ENCODE measurements at regions not wholly inside any gene's neighbourhood (a gene's known extent, or its start where the extent isn't known, plus 50 kb on each side); places are given as distances from the start of the nearest gene placed in this dataset.
"Not testable (repeated sequence)": the region's sequence is repeated elsewhere in the genome, so short reads cannot be mapped to it uniquely, and the experiment has no call there.

GRCh38 chr7:46751927-46752723 is 829.8 kb downstream of the TNS3 start:
- 81 to 84% methylated on average over 11 of the region's 11 CpGs for WGBS, 2 donors
- H3K4me1 ChIP-seq (ENCODE audit: control insufficient read depth in 2 of 2, insufficient read depth in 2 of 2, low read length in 1 of 2); H3K27me3 ChIP-seq (ENCODE audit: control insufficient read depth in 1 of 2, insufficient read depth in 2 of 2, low read length in 2 of 2); H3K36me3 ChIP-seq (ENCODE audit: control insufficient read depth in 2 of 2, insufficient read depth in 2 of 2, low read length in 1 of 2); H3K27ac ChIP-seq (ENCODE audit: low read depth in 2 of 2, low read length in 1 of 2); H3K9me3 ChIP-seq (ENCODE audit: control insufficient read depth in 2 of 2, insufficient read depth in 1 of 2, low read depth in 1 of 2, low read length in 1 of 2); H3K4me3 ChIP-seq (ENCODE audit: low read depth in 1 of 2, low read length in 2 of 2): not testable (repeated sequence)

DNA sequence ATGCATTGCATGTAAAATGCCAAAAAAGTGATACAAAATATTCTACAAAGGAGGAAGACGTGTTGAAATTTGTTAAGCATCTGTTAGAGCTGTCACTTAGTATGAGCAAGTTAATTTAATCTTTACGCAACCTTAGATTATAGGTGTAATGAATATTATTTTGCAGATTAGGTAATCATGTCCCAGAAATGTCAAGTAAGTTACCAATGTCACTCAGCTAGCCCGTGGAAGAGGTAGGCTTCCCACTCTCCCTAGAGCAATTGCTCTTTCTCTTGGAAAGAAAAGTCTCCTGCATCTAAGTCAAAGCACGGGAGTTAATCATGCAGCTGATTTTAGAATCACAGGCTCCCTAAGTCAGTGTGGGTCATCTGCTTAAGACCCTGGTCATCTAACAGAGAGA is 830.4 kb upstream of the IGFBP3 start:
- H3K9me3 ChIP-seq (ENCODE audit: control insufficient read depth in 2 of 2, insufficient read depth in 1 of 2, low read depth in 1 of 2, low read length in 1 of 2) = no peaks in the 10 kb centered on the region
- H3K27me3 ChIP-seq (ENCODE audit: control insufficient read depth in 1 of 2, insufficient read depth in 2 of 2, low read length in 2 of 2) = no peaks in the 10 kb centered on the region
- 87 to 90% methylated on average over 4 of the region's 4 CpGs for WGBS, 2 donors
- no peaks in the 10 kb centered on the region for H3K4me1 ChIP-seq (ENCODE audit: control insufficient read depth in 2 of 2, insufficient read depth in 2 of 2, low read length in 1 of 2)
- H3K27ac ChIP-seq (ENCODE audit: low read depth in 2 of 2, low read length in 1 of 2) = no peak overlapping the region
- H3K36me3 ChIP-seq (ENCODE audit: control insufficient read depth in 2 of 2, insufficient read depth in 2 of 2, low read length in 1 of 2) = no peaks in the 10 kb centered on the region
- H3K4me3 ChIP-seq (ENCODE audit: low read depth in 1 of 2, low read length in 2 of 2) = no peak overlapping the region

- Histone ChIP-seq H3K36me3 (ENCODE audit: control insufficient read depth in 2 of 2, insufficient read depth in 2 of 2, low read length in 1 of 2) (no peaks in the 10 kb centered on the region), H3K27ac (ENCODE audit: low read depth in 2 of 2, low read length in 1 of 2) (no peak overlapping the region), H3K4me1 (ENCODE audit: control insufficient read depth in 2 of 2, insufficient read depth in 2 of 2, low read length in 1 of 2) (no peaks in the 10 kb centered on the region), H3K9me3 (ENCODE audit: control insufficient read depth in 2 of 2, insufficient read depth in 1 of 2, low read depth in 1 of 2, low read length in 1 of 2) (no peaks in the 10 kb centered on the region), H3K27me3 (ENCODE audit: control insufficient read depth in 1 of 2, insufficient read depth in 2 of 2, low read length in 2 of 2) (no peaks in the 10 kb centered on the region), H3K4me3 (ENCODE audit: low read depth in 1 of 2, low read length in 2 of 2) (no peak overlapping the region)
- WGBS, 2 donors = 87 to 91% methylated on average over 4 of the region's 4 CpGs
Observed at GRCh38 chr7:46750321-46750865, 829.3 kb upstream of the IGFBP3 start.

- Histone ChIP-seq H3K27me3 (ENCODE audit: control insufficient read depth in 1 of 2, insufficient read depth in 2 of 2, low read length in 2 of 2) (no peaks in the 10 kb centered on the region), H3K4me1 (ENCODE audit: control insufficient read depth in 2 of 2, insufficient read depth in 2 of 2, low read length in 1 of 2) (no peaks in the 10 kb centered on the region), H3K27ac (ENCODE audit: low read depth in 2 of 2, low read length in 1 of 2) (no peak overlapping the region), H3K9me3 (ENCODE audit: control insufficient read depth in 2 of 2, insufficient read depth in 1 of 2, low read depth in 1 of 2, low read length in 1 of 2) (no peaks in the 10 kb centered on the region), H3K4me3 (ENCODE audit: low read depth in 1 of 2, low read length in 2 of 2) (no peak overlapping the region), H3K36me3 (ENCODE audit: control insufficient read depth in 2 of 2, insufficient read depth in 2 of 2, low read length in 1 of 2) (no peaks in the 10 kb centered on the region)
- WGBS, 2 donors = 89 to 93% methylated on average over 6 of the region's 6 CpGs
Observed at GRCh38 chr7:46747869-46748576, 827.0 kb upstream of the IGFBP3 start.

DNA sequence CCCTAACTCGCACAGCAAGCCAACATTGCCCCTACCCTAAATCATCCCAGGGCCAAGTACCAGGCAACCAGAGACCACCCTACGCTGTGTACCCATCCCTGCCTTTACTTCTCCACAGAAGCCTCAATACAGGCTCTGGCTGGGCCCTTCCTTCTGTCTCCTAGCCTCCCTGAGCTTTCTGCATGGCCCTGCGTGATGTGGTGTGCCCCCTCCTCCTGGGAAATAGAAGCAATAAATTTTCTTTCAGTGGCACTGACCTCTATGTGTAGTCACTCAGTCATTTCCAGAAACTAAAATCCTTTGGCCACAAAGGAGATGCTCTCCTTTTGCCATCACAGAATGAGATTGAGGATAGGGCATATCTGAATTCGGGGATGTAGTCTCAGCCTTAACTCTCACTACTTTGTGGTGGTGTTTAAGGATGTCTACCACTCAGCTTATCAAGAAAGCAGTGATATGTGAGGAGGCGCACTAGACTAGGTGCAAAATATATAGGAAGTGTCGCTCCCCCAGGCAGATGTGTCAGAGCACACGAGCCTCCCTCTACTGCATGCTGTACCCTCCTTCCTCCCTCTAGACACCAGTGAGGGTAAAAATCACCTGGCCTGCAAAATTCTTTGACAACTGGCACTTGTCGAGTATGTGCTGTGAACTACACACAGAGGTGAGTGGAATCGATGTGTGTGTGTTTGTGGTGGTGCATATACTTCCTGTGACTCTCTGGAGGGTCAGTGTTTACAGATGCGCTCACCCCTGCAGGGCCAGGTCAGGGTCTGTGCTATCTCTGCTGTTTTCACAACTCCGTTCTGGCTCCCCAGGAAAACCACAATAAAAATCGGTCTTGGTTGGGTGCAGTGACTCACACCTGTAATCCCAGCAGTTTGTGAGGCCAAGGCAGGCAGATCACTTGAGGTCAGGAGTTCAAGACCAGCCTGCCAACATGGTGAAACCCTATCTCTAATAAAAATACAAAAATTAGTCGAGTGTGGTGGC is 825.9 kb upstream of the IGFBP3 start:
- H3K27ac ChIP-seq (ENCODE audit: low read depth in 2 of 2, low read length in 1 of 2) = no peak overlapping the region
- H3K27me3 ChIP-seq (ENCODE audit: control insufficient read depth in 1 of 2, insufficient read depth in 2 of 2, low read length in 2 of 2) = no peaks in the 10 kb centered on the region
- no peaks in the 10 kb centered on the region for H3K9me3 ChIP-seq (ENCODE audit: control insufficient read depth in 2 of 2, insufficient read depth in 1 of 2, low read depth in 1 of 2, low read length in 1 of 2)
- WGBS, 2 donors = 72 to 78% methylated on average over 13 of the region's 13 CpGs
- no peak overlapping the region for H3K4me3 ChIP-seq (ENCODE audit: low read depth in 1 of 2, low read length in 2 of 2)
- no peaks in the 10 kb centered on the region for H3K36me3 ChIP-seq (ENCODE audit: control insufficient read depth in 2 of 2, insufficient read depth in 2 of 2, low read length in 1 of 2)
- no peaks in the 10 kb centered on the region for H3K4me1 ChIP-seq (ENCODE audit: control insufficient read depth in 2 of 2, insufficient read depth in 2 of 2, low read length in 1 of 2)

- no peak overlapping the region for H3K4me3 ChIP-seq (ENCODE audit: low read depth in 1 of 2, low read length in 2 of 2)
- H3K27ac ChIP-seq (ENCODE audit: low read depth in 2 of 2, low read length in 1 of 2) = no peak overlapping the region
- H3K27me3 ChIP-seq (ENCODE audit: control insufficient read depth in 1 of 2, insufficient read depth in 2 of 2, low read length in 2 of 2) = no peaks in the 10 kb centered on the region
- H3K9me3 ChIP-seq (ENCODE audit: control insufficient read depth in 2 of 2, insufficient read depth in 1 of 2, low read depth in 1 of 2, low read length in 1 of 2) = no peaks in the 10 kb centered on the region
- no peaks in the 10 kb centered on the region for H3K4me1 ChIP-seq (ENCODE audit: control insufficient read depth in 2 of 2, insufficient read depth in 2 of 2, low read length in 1 of 2)
- WGBS, 2 donors = 74 to 76% methylated on average over 3 of the region's 3 CpGs
- H3K36me3 ChIP-seq (ENCODE audit: control insufficient read depth in 2 of 2, insufficient read depth in 2 of 2, low read length in 1 of 2) = no peaks in the 10 kb centered on the region
Observed at GRCh38 chr7:46745707-46746090, 824.6 kb upstream of the IGFBP3 start.

GRCh38 chr7:46744957-46745706 is 824.1 kb upstream of the IGFBP3 start:
- 58 to 64% methylated on average over 6 of the region's 6 CpGs for WGBS, 2 donors
- Histone ChIP-seq H3K36me3 (ENCODE audit: control insufficient read depth in 2 of 2, insufficient read depth in 2 of 2, low read length in 1 of 2) (no peaks in the 10 kb centered on the region), H3K9me3 (ENCODE audit: control insufficient read depth in 2 of 2, insufficient read depth in 1 of 2, low read depth in 1 of 2, low read length in 1 of 2) (no peaks in the 10 kb centered on the region), H3K27me3 (ENCODE audit: control insufficient read depth in 1 of 2, insufficient read depth in 2 of 2, low read length in 2 of 2) (no peaks in the 10 kb centered on the region), H3K27ac (ENCODE audit: low read depth in 2 of 2, low read length in 1 of 2) (no peak overlapping the region), H3K4me1 (ENCODE audit: control insufficient read depth in 2 of 2, insufficient read depth in 2 of 2, low read length in 1 of 2) (no peaks in the 10 kb centered on the region), H3K4me3 (ENCODE audit: low read depth in 1 of 2, low read length in 2 of 2) (no peak overlapping the region)

DNA sequence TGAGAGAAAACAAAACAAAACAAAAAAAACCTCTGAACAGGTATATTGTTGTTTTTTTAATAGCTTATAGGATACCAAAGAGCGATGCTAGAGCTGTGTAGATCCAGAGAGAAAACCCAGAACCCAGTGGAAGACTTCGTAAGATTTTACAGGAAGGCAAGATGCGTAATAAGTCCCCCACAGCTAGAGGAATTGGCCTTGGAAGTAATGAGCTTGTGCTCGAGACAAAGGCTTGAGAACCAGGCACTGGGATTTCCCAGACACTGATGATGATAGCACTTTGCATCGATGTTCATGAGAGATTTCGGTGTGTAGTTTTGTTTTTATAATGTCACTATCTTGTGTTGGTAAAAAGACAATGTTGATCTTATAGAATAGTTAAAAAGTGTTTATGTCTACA is 821.5 kb upstream of the IGFBP3 start:
- Histone ChIP-seq H3K27ac (ENCODE audit: low read depth in 2 of 2, low read length in 1 of 2) (no peak overlapping the region), H3K4me1 (ENCODE audit: control insufficient read depth in 2 of 2, insufficient read depth in 2 of 2, low read length in 1 of 2) (no peaks in the 10 kb centered on the region), H3K27me3 (ENCODE audit: control insufficient read depth in 1 of 2, insufficient read depth in 2 of 2, low read length in 2 of 2) (no peaks in the 10 kb centered on the region), H3K36me3 (ENCODE audit: control insufficient read depth in 2 of 2, insufficient read depth in 2 of 2, low read length in 1 of 2) (no peaks in the 10 kb centered on the region), H3K4me3 (ENCODE audit: low read depth in 1 of 2, low read length in 2 of 2) (no peak overlapping the region), H3K9me3 (ENCODE audit: control insufficient read depth in 2 of 2, insufficient read depth in 1 of 2, low read depth in 1 of 2, low read length in 1 of 2) (no peaks in the 10 kb centered on the region)
- 86 to 88% methylated on average over 6 of the region's 6 CpGs for WGBS, 2 donors

Measured in esophagus (tissue), 2 donors.